ENCODE measurements at regions not wholly inside any gene's neighbourhood (a gene's known extent, or its start where the extent isn't known, plus 50 kb on each side); places are given as distances from the start of the nearest gene placed in this dataset.
"Not testable (repeated sequence)": the region's sequence is repeated elsewhere in the genome, so short reads cannot be mapped to it uniquely, and the experiment has no call there.

GRCh38 chr6:3962291-3963280 lies 113.4 kb downstream of the FAM50B start:
- no peak for DNase-seq

- no peak for DNase-seq
These were observed 114.3 kb downstream of the FAM50B start for GRCh38 chr6:3963426-3963825.

- DNase-seq: no peak
These were observed 113.7 kb downstream of the FAM217A start for GRCh38 chr6:3965071-3965718.

- DNase-seq: no peak
These were observed 112.5 kb downstream of the FAM217A start for GRCh38 chr6:3966426-3966825.

- no peak for DNase-seq
These were observed 108.8 kb downstream of the FAM217A start for GRCh38 chr6:3970097-3970496.

GRCh38 chr6:3973152-3973551 lies 105.8 kb downstream of the FAM217A start:
- not testable (repeated sequence) for DNase-seq

GRCh38 chr6:3977875-3978711 lies 100.8 kb downstream of the FAM217A start:
- no peak for DNase-seq

- not testable (repeated sequence) for DNase-seq
These were observed 100.0 kb downstream of the FAM217A start for GRCh38 chr6:3978966-3979365.

- DNase-seq: no peak
These were observed 97.0 kb downstream of the FAM217A start for GRCh38 chr6:3981917-3982316.

GRCh38 chr6:3983778-3984177 lies 95.2 kb downstream of the FAM217A start:
- DNase-seq: no peak

- DNase-seq: no peak
These were observed 94.4 kb downstream of the FAM217A start for GRCh38 chr6:3984494-3984893.

GRCh38 chr6:3986241-3986640 lies 92.7 kb downstream of the FAM217A start:
- DNase-seq: no peak

- no peak for DNase-seq
These were observed 91.9 kb downstream of the FAM217A start for GRCh38 chr6:3987053-3987452.

- no peak for DNase-seq
These were observed 91.4 kb downstream of the FAM217A start for GRCh38 chr6:3987576-3987975.

GRCh38 chr6:3990692-3991491 lies 88.0 kb downstream of the FAM217A start:
- peak; percentile 32 for DNase-seq

GRCh38 chr6:3991941-3992340 lies 87.0 kb downstream of the FAM217A start:
- no peak for DNase-seq

GRCh38 chr6:3996349-3996748 lies 82.6 kb downstream of the FAM217A start:
- no peak for DNase-seq

- DNase-seq: no peak
These were observed 81.7 kb downstream of the FAM217A start for GRCh38 chr6:3997177-3997770.

GRCh38 chr6:3999800-4000661 lies 78.9 kb downstream of the FAM217A start:
- no peak for DNase-seq

GRCh38 chr6:4004249-4004648 lies 74.7 kb downstream of the FAM217A start:
- no peak for DNase-seq

Measured in NCI-H1092 (cell line).